Skin of body (tissue), 1 donor: ENCODE measurements at regions not wholly inside any gene's neighbourhood (a gene's known extent, or its start where the extent isn't known, plus 50 kb on each side); places are given as distances from the start of the nearest gene placed in this dataset.
"Not testable (repeated sequence)": the region's sequence is repeated elsewhere in the genome, so short reads cannot be mapped to it uniquely, and the experiment has no call there.

ENCODE experiments used
- DNase-seq: peaks from one replicate; lab custom pipeline; 2025; lab: John Stamatoyannopoulos, UW

- DNase-seq = peak; percentile 56
These were observed 61.1 kb upstream of the VAMP7 start for GRCh38 chrX:155819966-155820491.

- no peak for DNase-seq
These were observed 61.6 kb upstream of the VAMP7 start for GRCh38 chrX:155819525-155819924.

GRCh38 chrX:155814391-155814790 is 66.8 kb upstream of the VAMP7 start:
- DNase-seq = not testable (repeated sequence)

- DNase-seq = no peak
These were observed 101.3 kb upstream of the VAMP7 start for GRCh38 chrX:155779831-155780230.

- no peak for DNase-seq
These were observed 102.1 kb upstream of the VAMP7 start for GRCh38 chrX:155778844-155779553.

- DNase-seq = no peak
These were observed 106.8 kb upstream of the VAMP7 start for GRCh38 chrX:155774387-155774786.

GRCh38 chrX:155767876-155768769 is 113.0 kb upstream of the VAMP7 start:
- peak; percentile 13 for DNase-seq

- DNase-seq = peak; percentile 21
These were observed 113.9 kb upstream of the VAMP7 start for GRCh38 chrX:155767051-155767875.

GRCh38 chrX:155766321-155766720 is 114.8 kb upstream of the VAMP7 start:
- DNase-seq = no peak

- no peak for DNase-seq
These were observed 120.0 kb upstream of the VAMP7 start for GRCh38 chrX:155761185-155761584.

- no peak for DNase-seq
These were observed 123.9 kb upstream of the VAMP7 start for GRCh38 chrX:155757046-155757759.

- no peak for DNase-seq
These were observed 125.3 kb upstream of the VAMP7 start for GRCh38 chrX:155755706-155756337.

GRCh38 chrX:155751131-155751530 is 130.0 kb upstream of the VAMP7 start:
- DNase-seq = no peak

- no peak for DNase-seq
These were observed 133.6 kb upstream of the VAMP7 start for GRCh38 chrX:155747520-155747919.

- no peak for DNase-seq
These were observed 133.0 kb upstream of the TMLHE start for GRCh38 chrX:155745792-155746191.

GRCh38 chrX:155744534-155744933 is 131.8 kb upstream of the TMLHE start:
- no peak for DNase-seq

- not testable (repeated sequence) for DNase-seq
These were observed 115.6 kb upstream of the TMLHE start for GRCh38 chrX:155728335-155728734.

GRCh38 chrX:155718972-155719586 is 106.3 kb upstream of the TMLHE start:
- DNase-seq = no peak

GRCh38 chrX:155715141-155715540 is 102.4 kb upstream of the TMLHE start:
- no peak for DNase-seq

GRCh38 chrX:155695419-155695818 is 82.7 kb upstream of the TMLHE start:
- no peak for DNase-seq
